ENCODE measurements at regions not wholly inside any gene's neighbourhood (a gene's known extent, or its start where the extent isn't known, plus 50 kb on each side); places are given as distances from the start of the nearest gene placed in this dataset.

DNA sequence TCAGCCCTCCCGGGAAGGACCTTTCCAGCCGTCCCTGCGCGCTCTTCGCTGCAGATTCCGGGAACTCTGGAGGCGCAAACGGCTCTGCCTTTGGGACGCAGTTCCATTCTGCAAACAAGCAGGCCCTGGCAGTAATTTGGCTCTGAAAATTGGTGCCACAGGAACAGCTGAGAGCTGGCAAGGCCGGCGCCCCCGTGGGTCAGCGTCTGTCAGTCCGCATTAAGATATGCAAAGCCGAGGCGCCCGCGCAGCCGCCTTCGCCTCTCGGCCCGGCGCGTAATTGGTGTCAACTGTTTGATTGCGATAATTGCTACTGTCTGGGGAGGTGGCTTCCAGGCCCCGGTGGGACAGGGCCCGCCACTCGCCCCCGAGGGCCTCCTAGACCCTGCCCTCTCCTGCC lies 73.6 kb downstream of the NCR2 start:
- H3K9ac ChIP-seq (ENCODE audit: extremely low read depth, insufficient read length, low read length), result no peak overlapping the region
- H4K91ac ChIP-seq (ENCODE audit: insufficient read length, low read depth, low read length), result no peak overlapping the region
- no peak overlapping the region for H4K8ac ChIP-seq (replicated peaks; ENCODE audit: insufficient read length, low read depth, low read length)
- no peak overlapping the region for H2BK5ac ChIP-seq (ENCODE audit: insufficient read length, low read length)
- H3K56ac ChIP-seq (ENCODE audit: insufficient read length, low read depth, low read length), result no peak overlapping the region
- H3K36me3 Mint-ChIP-seq (ENCODE audit: insufficient read depth in 1 of 3, low read depth in 3 of 3), result no peaks in the 10 kb centered on the region; a peak in 1 of 7 replicates
- H3K27ac Mint-ChIP-seq, result no peak overlapping the region
- H2BK20ac ChIP-seq (ENCODE audit: low read depth, low read length, poor library complexity, severe bottlenecking), result no peak overlapping the region
- WGBS (ENCODE audit: extremely low coverage, insufficient read length, low lambda C conversion rate), result no CpG with 5 or more reads among the region's 29 CpGs
- no peaks in the 10 kb centered on the region for H3K79me1 ChIP-seq (ENCODE audit: insufficient read depth, low read depth, low read length, poor library complexity, severe bottlenecking)
- H4K5ac ChIP-seq (ENCODE audit: insufficient read length, low read depth, low read length), result no peak overlapping the region
- no peak overlapping the region for H2BK12ac ChIP-seq (ENCODE audit: insufficient read length, low read depth, low read length)
- H3K27me3 ChIP-seq (ENCODE audit: insufficient read depth, low read length), result peaks cover 94% of the 10 kb centered on the region
- H3K9me3 Mint-ChIP-seq, result peaks cover 5 to 9% of the 10 kb centered on the region in 2 experiments; a peak in 3 of 5 replicates
- no peaks in the 10 kb centered on the region for H3K27me3 Mint-ChIP-seq (ENCODE audit: low read depth)
- no peak overlapping the region for H2BK15ac ChIP-seq (ENCODE audit: low read depth, low read length)
- H2BK120ac ChIP-seq (ENCODE audit: low read depth, low read length, poor library complexity, severe bottlenecking), result no peak overlapping the region
- H2AK5ac ChIP-seq (ENCODE audit: insufficient read length, low read length), result no peak overlapping the region
- H3K27ac ChIP-seq (ENCODE audit: insufficient read length, low read depth, low read length), result no peak overlapping the region
- H3K23ac ChIP-seq (ENCODE audit: insufficient read length, low read depth, low read length), result no peak overlapping the region
- DNase-seq, result no peak
- peaks cover 10% of the 10 kb centered on the region for H3K23me2 ChIP-seq (ENCODE audit: insufficient read length, low read depth, low read length, poor library complexity, severe bottlenecking)
- no peaks in the 10 kb centered on the region for H3K9me3 ChIP-seq (ENCODE audit: control insufficient read depth, low read depth, low read length)
- H3K4me1 ChIP-seq (ENCODE audit: insufficient read depth, low read length), result no peaks in the 10 kb centered on the region
- TF ChIP-seq, protein P1, sequence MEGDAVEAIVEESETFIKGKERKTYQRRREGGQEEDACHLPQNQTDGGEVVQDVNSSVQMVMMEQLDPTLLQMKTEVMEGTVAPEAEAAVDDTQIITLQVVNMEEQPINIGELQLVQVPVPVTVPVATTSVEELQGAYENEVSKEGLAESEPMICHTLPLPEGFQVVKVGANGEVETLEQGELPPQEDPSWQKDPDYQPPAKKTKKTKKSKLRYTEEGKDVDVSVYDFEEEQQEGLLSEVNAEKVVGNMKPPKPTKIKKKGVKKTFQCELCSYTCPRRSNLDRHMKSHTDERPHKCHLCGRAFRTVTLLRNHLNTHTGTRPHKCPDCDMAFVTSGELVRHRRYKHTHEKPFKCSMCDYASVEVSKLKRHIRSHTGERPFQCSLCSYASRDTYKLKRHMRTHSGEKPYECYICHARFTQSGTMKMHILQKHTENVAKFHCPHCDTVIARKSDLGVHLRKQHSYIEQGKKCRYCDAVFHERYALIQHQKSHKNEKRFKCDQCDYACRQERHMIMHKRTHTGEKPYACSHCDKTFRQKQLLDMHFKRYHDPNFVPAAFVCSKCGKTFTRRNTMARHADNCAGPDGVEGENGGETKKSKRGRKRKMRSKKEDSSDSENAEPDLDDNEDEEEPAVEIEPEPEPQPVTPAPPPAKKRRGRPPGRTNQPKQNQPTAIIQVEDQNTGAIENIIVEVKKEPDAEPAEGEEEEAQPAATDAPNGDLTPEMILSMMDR (conservative IDR thresholded peaks at IDR 0.05), result no peak
- no peak overlapping the region for H3K18ac ChIP-seq (ENCODE audit: insufficient read length, low read depth, low read length)
- H3K4me2 ChIP-seq (ENCODE audit: insufficient read depth, insufficient read length, low read length), result peak overlapping the region; percentile 37
- no peaks in the 10 kb centered on the region for H4K20me1 ChIP-seq (ENCODE audit: control insufficient read depth, insufficient read depth, insufficient read length)
- H3K4ac ChIP-seq (ENCODE audit: low read depth, low read length), result no peak overlapping the region
- no peaks in the 10 kb centered on the region for H3K79me2 ChIP-seq (ENCODE audit: insufficient read depth, low read length)
- H2AFZ ChIP-seq (ENCODE audit: low read length), result no peak overlapping the region
- peak overlapping the region in 1 of 2 experiments; percentile 64; a peak in 2 of 5 replicates for H3K4me3 Mint-ChIP-seq
- peaks cover 29 to 53% of the 10 kb centered on the region in 2 experiments for H3K4me1 Mint-ChIP-seq
- no peak overlapping the region for H3T11ph ChIP-seq (ENCODE audit: low read length)
- no peak overlapping the region; the same call in 1 of the 2 replicates for H3K14ac ChIP-seq (ENCODE audit: insufficient read depth, low read length)
